Transverse colon (tissue), 3 donors: ENCODE measurements at regions not wholly inside any gene's neighbourhood (a gene's known extent, or its start where the extent isn't known, plus 50 kb on each side); places are given as distances from the start of the nearest gene placed in this dataset.

ENCODE experiments used
- CTCF ChIP-seq, 5 experiments: fragments of 200-600 bp in 3 of 5; fragments of 450-650 bp in 2 of 5; sonication (generic) in 3 of 5; IDR thresholded peaks; 1 replicate in 2 of 5; 2 replicates in 3 of 5; pipeline ENCODE4 v1.5.1; 2016 to 2017; ENCODE audit warnings: antibody characterized with exemption in 5 of 5, inconsistent platforms in 3 of 5, mild to moderate bottlenecking in 2 of 5, moderate library complexity in 1 of 5
- EP300 ChIP-seq: sonication (generic); formaldehyde crosslinking; IDR thresholded peaks from one replicate; pipeline ENCODE4 v1.6.1; 2017; ENCODE audit warnings: antibody characterized with exemption, low read depth
- POLR2A ChIP-seq: fragments of 450-650 bp; IDR thresholded peaks from one replicate; pipeline ENCODE4 v1.6.1; 2016; ENCODE audit warnings: antibody characterized with exemption, mild to moderate bottlenecking, moderate library complexity

- no peak for TF ChIP-seq CTCF (IDR thresholded peaks at IDR 0.05)
- TF ChIP-seq POLR2A = no peak
- TF ChIP-seq EP300 = no peak
These were observed 74.2 kb upstream of the EGFL6 start for GRCh38 chrX:13495232-13495631.
